ENCODE measurements at regions not wholly inside any gene's neighbourhood (a gene's known extent, or its start where the extent isn't known, plus 50 kb on each side); places are given as distances from the start of the nearest gene placed in this dataset.

- TF ChIP-seq CTCF (IDR thresholded peaks at IDR 0.05; ENCODE audit: borderline replicate concordance, extremely low read depth, low read length, poor library complexity, severe bottlenecking) (no peak), EZH2 (IDR thresholded peaks at IDR 0.05; ENCODE audit: borderline replicate concordance, low read depth, low read length, severe bottlenecking) (no peak)
These were observed 114.1 kb upstream of the OTOS start for GRCh38 chr2:240254337-240255164.
